ENCODE measurements at regions not wholly inside any gene's neighbourhood (a gene's known extent, or its start where the extent isn't known, plus 50 kb on each side); places are given as distances from the start of the nearest gene placed in this dataset.

- intact Hi-C loops (cut with DNase I), result no loop called here
- Histone ChIP-seq H3K27ac (no peak overlapping the region), H3K4me1 (replicated peaks in 1 of 2) (no peaks in the 10 kb centered on the region), H3K36me3 (replicated peaks in 1 of 2) (no peaks in the 10 kb centered on the region), H3K9me3 (replicated peaks in 1 of 3) (no peaks in the 10 kb centered on the region), H3K4me3 (no peak overlapping the region), H3K27me3 (no peaks in the 10 kb centered on the region)
- WGBS, 4 donors, result 58 to 72% (median 62%) methylated on average over 1 of the region's 1 CpG
- DNase-seq, result no peak
- TF ChIP-seq CTCF (IDR thresholded peaks at IDR 0.05) (no peak), POLR2A (IDR thresholded peaks at IDR 0.05) (no peak)
Observed at GRCh38 chr11:106493751-106494150, 416.3 kb downstream of the AASDHPPT start.

- intact Hi-C loops (cut with DNase I), result no loop called here
- no peak for TF ChIP-seq POLR2A (IDR thresholded peaks at IDR 0.05)
- no peak for TF ChIP-seq CTCF (IDR thresholded peaks at IDR 0.05)
Observed at GRCh38 chr11:106495046-106495445, 417.6 kb downstream of the AASDHPPT start.

DNA sequence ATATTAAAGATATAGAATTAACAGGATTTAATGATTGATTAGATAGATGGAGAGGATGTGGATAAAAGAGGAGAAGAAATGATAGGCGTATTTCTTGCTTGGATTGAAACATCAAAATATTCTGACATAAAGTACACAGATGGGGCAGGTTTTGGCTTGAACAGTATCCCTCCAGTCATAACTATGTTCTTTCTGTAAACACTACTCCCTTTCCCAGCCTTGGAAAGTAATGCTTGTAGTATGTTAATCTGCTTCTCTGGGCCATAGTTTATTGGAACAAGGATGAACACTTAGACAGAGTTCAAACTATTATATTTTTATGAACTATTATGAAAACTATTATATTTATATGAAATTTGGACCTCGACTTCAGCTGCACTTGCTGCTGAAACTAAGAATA is 419.2 kb downstream of the AASDHPPT start:
- H3K36me3 ChIP-seq (replicated peaks in 1 of 2), result no peaks in the 10 kb centered on the region
- H3K27ac ChIP-seq, result no peak overlapping the region
- TF ChIP-seq CTCF (IDR thresholded peaks at IDR 0.05) (no peak), POLR2A (IDR thresholded peaks at IDR 0.05) (no peak)
- no peaks in the 10 kb centered on the region for H3K9me3 ChIP-seq (replicated peaks in 1 of 3)
- WGBS, 4 donors, result 75 to 86% (median 81%) methylated on average over 2 of the region's 2 CpGs
- H3K4me3 ChIP-seq, result no peak overlapping the region
- no peak for DNase-seq
- H3K27me3 ChIP-seq, result no peaks in the 10 kb centered on the region
- H3K4me1 ChIP-seq (replicated peaks in 1 of 2), result no peaks in the 10 kb centered on the region
- intact Hi-C loops (cut with DNase I), result no loop called here

More at GRCh38 chr11:106495046-106495445, 417.6 kb downstream of the AASDHPPT start:
- no peak for DNase-seq
- no peaks in the 10 kb centered on the region for H3K4me1 ChIP-seq (replicated peaks in 1 of 2)
- no peaks in the 10 kb centered on the region for H3K36me3 ChIP-seq (replicated peaks in 1 of 2)
- H3K27me3 ChIP-seq, result no peaks in the 10 kb centered on the region
- H3K27ac ChIP-seq, result no peak overlapping the region
- no peaks in the 10 kb centered on the region for H3K9me3 ChIP-seq (replicated peaks in 1 of 3)
- H3K4me3 ChIP-seq, result no peak overlapping the region

GRCh38 chr11:106497321-106497720 is 419.9 kb downstream of the AASDHPPT start:
- TF ChIP-seq CTCF (IDR thresholded peaks at IDR 0.05) (no peak), POLR2A (IDR thresholded peaks at IDR 0.05) (no peak)
- Histone ChIP-seq H3K27me3 (no peaks in the 10 kb centered on the region), H3K4me3 (no peak overlapping the region), H3K9me3 (replicated peaks in 1 of 3) (no peaks in the 10 kb centered on the region), H3K4me1 (replicated peaks in 1 of 2) (no peaks in the 10 kb centered on the region), H3K36me3 (replicated peaks in 1 of 2) (no peaks in the 10 kb centered on the region), H3K27ac (no peak overlapping the region)
- 83 to 95% (median 90%) methylated on average over 5 to 9 of the region's 9 CpGs for WGBS, 4 donors
- no peak for DNase-seq
- intact Hi-C loops (cut with DNase I), result no loop called here

Measured in adrenal gland (tissue), 9 donors.